Sciatic nerve (tissue), 2 donors: ENCODE measurements at regions not wholly inside any gene's neighbourhood (a gene's known extent, or its start where the extent isn't known, plus 50 kb on each side); places are given as distances from the start of the nearest gene placed in this dataset.
"Not testable (repeated sequence)": the region's sequence is repeated elsewhere in the genome, so short reads cannot be mapped to it uniquely, and the experiment has no call there.

Experiments
- ATAC-seq: fragments of 200-7000 bp; cut with Tn5 transposase; one replicate; pipeline ENCODE4 v1.9.1; 2020; ENCODE audit warnings: mild to moderate bottlenecking, moderate library complexity
- DNase-seq: peaks from one replicate; pipeline ENCODE4 v3.0.0-alpha.2; 2020; ENCODE audit warnings: low spot score
- intact Hi-C: fragments of 100-400 bp; cut with DNase I; formaldehyde crosslinking; loops from one replicate; pipeline ENCODE4 v1.14.2; 2022
- donor health status: DM: no; HTN: no; CAD: no.
- donor health status: DM: no; HTN: no; CAD: no.

- DNase-seq: no peak
- intact Hi-C loops: no loop called here
- ATAC-seq: no peak
Measured at GRCh38 chr2:187658952-187659525, 104.8 kb upstream of the TFPI start.

DNA sequence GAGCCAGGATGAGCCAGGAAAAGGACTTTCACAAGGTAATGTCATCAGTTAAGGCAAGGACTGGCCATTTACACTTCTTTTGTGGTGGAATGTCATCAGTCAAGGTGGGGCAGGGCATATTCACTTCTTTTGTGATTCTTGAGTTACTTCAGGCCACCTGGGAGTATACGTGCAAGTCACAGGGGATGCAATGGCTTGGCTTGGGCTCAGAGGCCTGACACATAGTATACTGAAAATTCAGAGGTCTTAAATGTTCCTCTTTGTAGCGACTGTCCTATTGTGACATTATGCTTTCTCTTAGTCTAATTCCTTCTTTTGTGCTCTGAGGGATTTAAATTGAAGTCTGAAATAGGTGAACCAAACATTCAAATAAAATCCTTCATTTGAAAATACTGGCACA is 121.8 kb upstream of the TFPI start:
- intact Hi-C loops, DNase-seq, ATAC-seq: not testable (repeated sequence)

- DNase-seq (no peak), ATAC-seq (no peak)
- intact Hi-C loops: no loop called here
Measured at GRCh38 chr2:187679454-187679853, 125.2 kb upstream of the TFPI start.

DNA sequence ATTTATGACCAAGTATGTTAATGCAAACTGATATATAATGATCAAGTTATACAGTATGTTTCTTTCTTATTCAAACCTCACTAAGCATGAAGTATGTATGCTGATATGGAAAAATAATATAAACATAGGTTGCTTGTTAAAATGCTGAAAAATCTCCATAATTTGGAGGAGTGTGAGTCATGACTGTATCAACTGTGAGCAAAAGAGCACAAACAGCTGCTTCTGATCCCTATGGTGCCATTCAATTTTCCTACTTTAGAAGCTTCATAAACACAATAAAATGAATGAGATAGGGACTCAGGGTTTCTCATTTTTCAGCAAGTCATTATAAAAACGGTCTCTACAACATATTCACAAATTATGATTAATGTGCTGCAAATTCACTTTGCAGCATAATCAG is 129.9 kb upstream of the TFPI start:
- ATAC-seq (no peak), DNase-seq (no peak)
- intact Hi-C loops: no loop called here

DNA sequence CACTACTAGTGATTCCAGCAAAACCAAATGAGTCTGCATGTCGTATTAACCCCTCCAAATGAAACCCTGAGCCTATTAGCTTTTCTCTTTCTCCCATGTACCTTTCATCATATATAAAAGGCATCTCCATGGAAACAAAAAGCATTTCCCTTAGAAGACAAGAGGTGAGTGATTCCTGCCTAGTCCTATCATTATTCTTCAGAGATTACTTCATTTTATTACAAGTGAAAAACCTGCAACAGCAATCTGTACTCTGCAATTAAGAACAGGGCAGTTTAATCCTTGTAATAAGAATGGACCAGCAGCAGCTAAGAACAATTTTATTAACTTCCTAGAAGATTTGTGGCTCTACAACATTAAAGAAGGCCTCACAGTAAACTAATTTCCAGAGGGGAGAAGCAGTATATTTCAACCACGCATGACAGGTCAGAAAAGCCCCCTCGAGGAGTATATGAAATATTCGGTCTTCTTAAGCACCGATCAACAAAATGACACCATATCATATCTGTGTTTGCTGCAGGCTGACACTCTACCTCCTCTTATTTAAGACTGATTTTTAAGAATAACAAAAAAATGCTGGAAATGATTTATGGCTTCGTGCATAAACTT is 132.3 kb upstream of the TFPI start:
- intact Hi-C loops: no loop called here
- ATAC-seq: no peak
- no peak for DNase-seq

GRCh38 chr2:187687585-187687984 is 133.3 kb upstream of the TFPI start:
- intact Hi-C loops: no loop called here
- ATAC-seq: no peak
- no peak for DNase-seq

GRCh38 chr2:187689372-187689771 is 135.1 kb upstream of the TFPI start:
- ATAC-seq (no peak), DNase-seq (no peak)
- intact Hi-C loops: no loop called here

DNA sequence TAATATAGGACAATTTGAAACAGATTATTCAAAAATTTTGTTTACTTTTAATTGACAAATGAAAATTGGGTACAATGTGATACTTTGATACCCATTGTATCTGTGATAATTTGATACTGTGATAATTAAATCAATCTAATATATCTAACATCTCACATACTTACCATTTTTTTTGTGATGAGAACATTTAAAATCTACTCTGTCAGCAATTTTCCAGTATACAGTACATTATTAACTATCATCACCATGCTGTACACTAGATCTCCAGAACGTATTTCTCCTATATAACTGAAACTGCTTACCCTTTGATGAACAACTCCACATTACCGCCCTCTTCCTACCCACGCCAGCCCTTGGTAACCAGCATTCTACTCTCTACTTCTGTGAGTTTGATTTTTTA is 139.7 kb upstream of the TFPI start:
- intact Hi-C loops: no loop called here
- DNase-seq (no peak), ATAC-seq (no peak)

- intact Hi-C loops: not testable (repeated sequence)
Measured at GRCh38 chr2:187696644-187697043, 142.4 kb upstream of the TFPI start.

GRCh38 chr2:187698374-187699110 is 144.3 kb upstream of the TFPI start:
- intact Hi-C loops: no loop called here
- DNase-seq: no peak
- ATAC-seq: no peak

More at GRCh38 chr2:187696644-187697043, 142.4 kb upstream of the TFPI start:
- ATAC-seq, DNase-seq: not testable (repeated sequence)

GRCh38 chr2:187702157-187702556 is 147.9 kb upstream of the TFPI start:
- intact Hi-C loops: no loop called here
- DNase-seq (no peak), ATAC-seq (no peak)

DNA sequence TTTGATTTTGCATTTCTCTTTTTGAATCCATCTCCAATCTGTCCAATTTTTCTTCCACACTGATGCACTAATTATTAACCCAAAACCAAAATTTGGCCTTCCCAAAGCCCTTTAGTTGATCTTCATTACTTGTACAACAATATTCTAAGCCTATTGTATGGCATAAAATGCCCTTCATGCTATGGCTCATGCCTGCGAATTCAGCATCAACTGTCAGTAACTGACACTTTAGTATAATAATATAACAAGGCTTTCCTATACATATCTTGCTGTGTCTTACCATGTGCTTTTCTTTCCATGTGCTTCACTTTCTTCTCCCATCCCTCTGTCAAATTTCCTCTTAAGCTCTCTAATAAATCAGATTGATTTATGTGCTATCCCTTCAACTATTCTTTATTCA is 154.0 kb upstream of the TFPI start:
- DNase-seq: no peak

DNA sequence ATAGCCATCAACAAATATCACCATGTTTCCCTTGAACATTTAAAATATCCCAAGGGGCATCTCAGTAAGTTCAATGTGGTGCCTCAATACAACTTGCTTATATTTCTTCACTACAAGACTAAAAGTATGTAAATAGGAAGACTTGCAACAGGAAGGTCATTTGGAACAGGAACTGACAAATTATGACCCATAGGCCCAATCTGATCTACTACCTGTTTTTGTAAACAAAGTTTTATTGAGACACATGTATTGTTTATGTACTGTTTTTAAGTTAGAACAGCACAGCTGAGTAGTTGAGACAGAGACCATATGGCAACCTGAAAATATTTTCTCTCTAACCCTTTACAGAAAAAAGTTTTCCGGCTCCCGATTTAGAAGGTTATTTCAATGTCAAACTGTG is 154.8 kb upstream of the TFPI start:
- ATAC-seq (no peak), DNase-seq (no peak)
- intact Hi-C loops: no loop called here

More for the DNA sequence above, 154.0 kb upstream of the TFPI start:
- ATAC-seq: no peak
- intact Hi-C loops: no loop called here

DNA sequence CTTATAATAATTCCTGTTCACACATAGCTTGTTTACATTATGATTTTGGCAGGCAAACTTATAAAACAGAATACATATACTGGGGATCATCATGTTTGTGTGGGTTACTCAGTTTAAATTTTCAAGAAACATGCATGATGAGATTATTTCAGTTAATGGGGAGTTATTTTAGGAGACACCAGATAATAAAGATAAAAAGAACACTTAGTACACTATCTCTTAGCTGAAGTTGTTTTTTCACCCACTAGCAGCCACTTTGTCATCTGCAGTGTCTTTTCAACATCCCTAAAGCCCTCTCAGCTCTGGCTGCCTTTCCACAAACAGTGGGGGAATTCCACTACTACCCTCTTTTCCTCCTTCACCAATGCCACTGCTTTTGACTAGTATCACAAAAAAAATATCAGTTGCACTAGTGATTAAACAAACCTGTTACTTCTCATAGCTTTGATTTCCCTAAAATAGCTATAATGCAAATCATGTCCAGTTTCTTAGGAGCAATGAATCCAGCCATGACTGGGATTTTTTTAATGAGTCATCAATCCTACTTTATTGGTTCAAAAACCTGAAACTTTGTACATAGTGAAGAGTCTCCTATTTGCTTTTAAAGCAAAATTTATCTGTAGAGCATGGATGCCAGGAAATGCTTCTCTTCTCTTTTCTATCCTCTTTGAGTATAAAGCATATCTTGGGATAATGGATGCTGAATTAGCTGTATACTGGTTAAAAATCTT is 156.7 kb upstream of the TFPI start:
- DNase-seq (no peak), ATAC-seq (no peak)
- intact Hi-C loops: no loop called here

DNA sequence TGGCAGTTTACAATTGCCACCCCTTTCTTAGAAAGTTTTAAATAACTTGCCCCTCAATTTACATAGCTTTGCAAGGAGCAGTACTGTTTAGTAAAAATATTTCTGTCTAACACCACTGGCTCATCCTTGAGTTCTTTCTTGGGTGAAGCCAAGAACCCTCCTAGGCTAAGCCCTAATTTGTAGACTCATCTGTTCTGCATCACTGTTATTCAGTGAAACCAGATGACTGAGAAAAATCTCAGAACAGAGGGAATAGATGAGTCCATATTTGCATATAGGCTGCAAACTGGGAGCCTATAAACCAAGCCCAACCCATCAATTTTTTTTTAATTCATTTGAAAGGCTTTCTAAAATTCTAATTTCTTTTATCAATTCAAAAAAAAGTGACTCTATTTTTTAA is 161.4 kb upstream of the TFPI start:
- intact Hi-C loops: no loop called here
- ATAC-seq (no peak), DNase-seq (no peak)

DNA sequence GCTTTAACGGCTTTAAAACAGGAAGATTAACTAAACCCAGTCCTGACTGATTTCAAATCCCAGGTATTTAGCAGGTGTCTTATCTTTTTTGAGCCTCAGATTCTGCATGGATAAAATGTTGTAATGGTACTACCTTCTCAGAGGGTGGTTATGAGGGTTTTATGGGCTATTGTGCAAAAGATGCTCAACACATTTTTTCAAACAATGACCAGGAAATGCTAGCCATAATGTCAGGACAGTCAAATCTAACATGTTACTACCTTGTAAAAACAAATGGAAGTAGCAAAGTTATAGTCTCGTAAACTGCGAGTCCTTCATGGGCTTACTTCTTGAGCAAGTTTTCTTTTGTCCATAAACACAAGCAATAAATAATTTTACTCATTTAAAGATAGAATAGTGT is 162.1 kb upstream of the TFPI start:
- intact Hi-C loops: no loop called here
- no peak for ATAC-seq
- DNase-seq: no peak

DNA sequence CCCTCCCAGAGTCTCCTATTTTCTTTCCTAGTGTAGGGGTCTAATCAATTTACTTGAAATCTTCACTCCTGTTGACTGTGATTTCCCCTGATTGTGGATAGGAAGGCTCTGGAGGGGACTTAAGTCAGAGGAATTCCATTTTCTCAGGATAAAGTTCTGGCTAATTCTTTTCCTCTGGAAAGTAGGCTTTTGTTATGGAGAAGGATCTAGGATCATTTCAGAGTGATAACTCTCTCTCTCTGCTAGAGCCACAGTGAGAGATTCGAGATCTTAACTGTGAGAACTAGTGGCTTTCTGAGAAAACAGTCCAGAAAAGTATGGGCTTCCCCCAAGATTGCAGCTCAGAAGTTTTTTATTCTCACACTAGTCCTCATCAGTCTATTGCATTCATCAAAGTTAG is 163.9 kb upstream of the TFPI start:
- intact Hi-C loops: no loop called here
- no peak for DNase-seq
- no peak for ATAC-seq

GRCh38 chr2:187719510-187719909 is 165.3 kb upstream of the TFPI start:
- ATAC-seq (no peak), DNase-seq (no peak)
- intact Hi-C loops: no loop called here

DNA sequence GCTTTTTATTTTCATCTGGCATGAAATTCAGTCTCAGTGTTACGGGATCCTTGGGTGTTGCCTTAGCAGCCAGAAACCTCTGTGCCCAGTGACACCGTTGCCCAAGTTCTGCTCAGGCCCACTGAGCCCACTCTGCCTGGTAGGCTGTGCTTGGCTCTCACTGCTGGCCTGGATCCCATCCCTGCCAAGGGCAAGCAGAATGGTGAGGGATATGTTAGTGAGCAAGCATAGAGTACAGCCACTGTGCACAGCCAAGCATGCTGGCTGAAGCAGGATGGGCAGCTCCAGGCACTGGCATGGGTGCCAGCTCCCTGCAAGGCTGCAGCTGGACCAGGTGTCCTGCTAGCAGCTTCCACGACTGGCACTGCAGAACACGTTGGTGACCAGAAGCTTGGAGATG is 194.7 kb upstream of the TFPI start:
- intact Hi-C loops: no loop called here
- ATAC-seq: no peak
- DNase-seq: no peak

GRCh38 chr2:187749804-187750431 is 195.7 kb upstream of the TFPI start:
- DNase-seq: no peak
- intact Hi-C loops: no loop called here
- ATAC-seq: no peak
